Hematopoietic multipotent progenitor cell treated with erythropoietin and hydrocortisone succinate and interleukin-3 and kit ligand, for 15 days (in vitro differentiated cells): ENCODE measurements at regions not wholly inside any gene's neighbourhood (a gene's known extent, or its start where the extent isn't known, plus 50 kb on each side); places are given as distances from the start of the nearest gene placed in this dataset.

Source experiments
- DNase-seq: peaks from one replicate; pipeline ENCODE4 v3.0.0-alpha.2; 2015; ENCODE audit warnings: low spot score

DNA sequence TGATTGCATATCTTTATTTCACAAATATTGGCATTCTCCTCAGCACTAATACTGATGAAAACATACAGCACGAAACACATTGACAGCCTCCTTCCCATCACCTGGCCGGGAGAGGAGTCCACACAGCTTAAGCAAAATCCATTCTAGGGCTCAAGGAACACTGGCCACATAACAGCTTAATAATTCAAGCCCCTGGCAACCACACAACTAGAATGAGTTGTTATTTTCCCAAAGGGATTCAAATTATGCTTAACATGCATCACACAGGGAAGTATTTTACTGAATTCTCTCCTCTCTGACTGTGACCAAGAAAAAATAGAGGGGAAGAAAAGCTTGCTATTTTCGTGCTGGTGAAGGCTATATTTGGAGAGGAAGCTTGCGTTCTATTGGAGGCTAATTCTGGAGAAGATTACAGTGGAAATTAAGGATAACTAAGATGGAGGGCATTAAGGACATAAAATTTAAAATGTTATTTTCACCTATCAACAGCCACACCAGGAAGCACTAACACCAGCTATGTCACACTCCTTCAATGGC, 198.5 kb downstream of the ADGRG6 start:
- no peak for DNase-seq

DNA sequence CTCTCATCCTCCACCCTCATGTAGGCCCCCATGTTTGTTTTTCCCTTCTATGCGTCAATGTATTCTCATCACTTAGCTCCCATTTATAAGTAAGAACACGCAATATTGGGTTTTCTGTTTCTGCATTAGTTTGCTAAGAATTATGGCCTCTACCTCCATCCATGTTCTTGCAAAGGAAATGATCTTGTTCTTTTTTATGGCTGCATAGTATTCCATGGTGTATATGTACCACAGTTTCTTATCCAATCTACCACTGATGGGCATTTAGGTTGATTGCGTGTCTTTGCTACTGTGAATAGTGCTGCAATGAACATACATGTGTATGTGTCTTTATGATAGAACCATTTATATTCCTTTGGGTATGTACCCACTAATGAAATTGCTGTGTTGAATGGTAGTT, 200.0 kb downstream of the ADGRG6 start:
- DNase-seq, result no peak

DNA sequence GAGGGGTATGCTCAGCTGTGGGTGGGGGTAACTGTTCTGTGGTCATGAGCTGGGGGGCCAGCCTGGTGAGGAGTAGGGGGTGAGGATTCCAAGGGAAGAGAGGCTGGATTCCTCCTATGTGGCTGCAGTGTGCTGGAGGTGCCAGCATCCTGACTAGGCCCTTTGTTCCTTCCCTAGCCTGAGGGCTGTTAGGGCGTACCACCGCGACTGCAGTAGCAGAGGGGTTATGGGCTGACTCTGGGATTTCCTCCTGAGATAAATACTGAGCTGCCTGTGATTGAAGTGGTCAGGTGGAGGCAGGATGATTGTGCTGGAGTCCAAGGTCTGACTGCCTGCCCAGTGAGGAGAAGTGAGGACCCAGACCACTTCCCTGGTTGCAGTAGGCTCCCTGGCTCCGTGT, 205.3 kb downstream of the ADGRG6 start:
- DNase-seq, result no peak

DNA sequence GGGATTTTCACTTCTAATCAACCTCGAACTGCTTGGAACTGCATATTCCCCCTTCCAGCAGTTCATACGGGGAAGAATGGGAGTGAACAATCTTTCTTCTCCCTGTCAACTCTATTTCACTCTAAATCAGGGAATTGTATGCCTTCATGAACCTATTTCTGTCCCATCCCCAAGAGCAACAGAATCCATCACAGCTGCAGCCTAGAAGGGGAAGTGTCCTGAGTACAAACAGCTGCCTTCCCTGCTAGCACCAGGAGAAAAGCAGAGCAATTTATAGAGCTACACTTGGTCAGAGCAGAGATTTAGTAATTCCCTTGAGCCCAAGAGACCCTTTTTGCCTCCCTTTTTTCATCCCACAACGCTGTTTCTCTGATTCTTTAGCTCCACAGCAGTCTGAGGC, 208.4 kb downstream of the ADGRG6 start:
- no peak for DNase-seq

DNA sequence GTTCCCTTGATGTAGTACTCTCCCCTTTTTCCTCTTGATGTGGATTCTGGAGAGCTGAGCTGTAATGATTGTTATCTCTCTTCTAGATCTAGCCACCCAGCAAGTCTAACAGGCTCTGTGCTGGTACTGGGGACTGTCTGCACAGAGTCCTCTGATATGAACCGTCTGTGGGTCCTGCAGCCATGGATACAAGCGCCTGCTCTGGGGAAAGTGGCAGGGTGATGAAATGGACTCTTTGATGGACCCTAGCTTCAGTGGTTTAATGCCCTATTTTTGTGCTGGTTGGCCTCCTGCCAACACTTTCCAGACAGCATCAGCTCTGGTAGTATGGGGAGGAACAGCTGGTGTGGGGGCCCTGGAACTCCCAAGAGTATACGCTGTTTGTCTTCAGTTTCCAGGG, 216.3 kb downstream of the ADGRG6 start:
- no peak for DNase-seq

DNA sequence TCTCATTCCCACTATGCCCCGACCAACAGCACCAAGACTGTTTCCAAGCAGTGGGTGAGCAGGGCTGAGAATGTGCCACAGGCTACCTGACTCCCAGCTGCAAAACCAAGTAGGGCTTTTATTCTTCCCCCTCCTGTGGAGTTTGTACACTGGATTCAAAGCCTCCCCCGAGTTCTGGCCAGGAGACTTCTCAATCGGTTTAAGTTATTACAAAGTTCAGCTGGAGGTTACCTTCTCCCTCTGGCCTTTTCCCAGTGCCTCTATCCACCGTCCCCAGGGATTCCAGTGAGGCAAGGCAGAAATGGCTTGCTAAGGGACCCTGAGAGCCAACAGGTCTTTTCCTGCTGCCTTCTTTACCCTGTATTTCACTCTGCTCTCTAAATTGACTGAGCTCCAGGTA, 217.0 kb downstream of the ADGRG6 start:
- no peak for DNase-seq

DNA sequence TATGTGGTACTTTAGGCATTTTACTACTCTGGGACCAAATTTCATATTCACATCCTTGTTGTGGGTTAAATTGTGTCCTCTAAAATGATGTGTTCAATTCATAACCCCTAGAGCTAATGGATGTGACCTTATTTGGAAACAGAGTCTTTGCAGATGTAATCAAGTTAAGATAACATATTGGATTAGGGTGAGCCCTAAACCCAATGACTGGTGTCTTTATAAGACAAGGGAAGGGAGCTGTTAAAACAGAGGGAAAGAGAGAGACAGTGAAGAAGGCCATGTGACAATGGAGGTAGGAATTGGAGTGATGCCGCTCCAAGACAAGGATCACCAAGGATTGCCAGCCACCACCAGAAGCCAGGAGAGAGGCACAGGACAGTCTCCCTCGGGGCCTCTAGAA, 220.0 kb downstream of the ADGRG6 start:
- no peak for DNase-seq

DNA sequence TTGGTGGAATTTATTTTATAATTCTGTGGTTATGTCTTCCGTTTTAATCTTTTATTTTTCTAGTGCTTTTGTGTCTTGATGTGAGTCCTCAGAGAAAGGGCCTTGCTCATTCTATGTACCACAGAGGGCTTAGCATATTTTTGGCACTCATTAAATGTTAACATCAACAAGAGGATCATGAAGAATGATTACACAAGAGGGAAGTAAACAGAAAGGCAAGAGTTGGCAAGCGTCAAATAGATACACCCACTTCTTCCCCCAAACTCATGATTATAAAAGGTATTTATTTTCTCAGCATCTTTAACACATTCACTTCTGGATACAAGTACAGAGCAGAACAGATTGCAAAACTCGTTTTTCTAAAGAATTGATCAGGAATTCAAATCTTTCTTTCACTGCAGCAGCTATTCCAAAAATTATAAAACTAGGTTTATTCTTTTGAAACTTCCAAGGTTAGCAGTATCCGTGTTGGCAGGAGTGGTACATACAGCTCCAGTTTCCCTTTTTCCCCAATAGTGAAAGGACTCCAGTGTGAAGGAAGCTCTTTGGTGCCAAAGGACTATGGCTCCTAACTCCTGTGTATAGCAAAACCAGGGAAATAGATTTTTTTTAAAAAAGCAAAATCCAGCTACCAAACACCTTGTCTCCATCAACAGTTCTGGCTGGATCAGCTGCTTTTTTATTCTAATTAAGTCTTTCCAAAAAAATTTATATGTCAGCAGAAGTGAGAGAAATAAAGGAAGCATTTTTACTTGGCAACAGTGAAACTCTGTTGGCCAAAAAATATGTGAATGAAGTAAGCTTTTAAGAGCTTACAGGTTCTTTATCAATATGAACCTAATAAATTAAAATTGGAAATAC, 221.9 kb downstream of the ADGRG6 start:
- no peak for DNase-seq

DNA sequence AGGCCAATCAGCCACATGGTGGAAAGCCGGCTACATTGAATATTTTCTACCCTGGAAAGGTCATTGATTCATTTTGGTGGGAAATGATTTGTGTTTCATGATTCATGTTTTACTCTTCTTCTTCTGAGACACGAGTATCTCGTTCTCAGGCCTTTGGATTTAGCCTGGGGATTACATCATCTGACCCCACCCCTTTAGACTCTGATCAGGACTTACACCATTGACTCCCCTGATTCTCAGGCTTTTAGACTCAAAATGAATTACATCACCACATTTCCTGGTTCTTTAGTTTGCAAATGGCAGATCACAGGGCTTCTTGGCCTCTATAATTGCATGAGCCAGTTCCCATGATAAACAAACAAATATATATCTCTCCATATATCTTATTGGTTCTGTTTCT, 228.8 kb downstream of the ADGRG6 start:
- no peak for DNase-seq

DNA sequence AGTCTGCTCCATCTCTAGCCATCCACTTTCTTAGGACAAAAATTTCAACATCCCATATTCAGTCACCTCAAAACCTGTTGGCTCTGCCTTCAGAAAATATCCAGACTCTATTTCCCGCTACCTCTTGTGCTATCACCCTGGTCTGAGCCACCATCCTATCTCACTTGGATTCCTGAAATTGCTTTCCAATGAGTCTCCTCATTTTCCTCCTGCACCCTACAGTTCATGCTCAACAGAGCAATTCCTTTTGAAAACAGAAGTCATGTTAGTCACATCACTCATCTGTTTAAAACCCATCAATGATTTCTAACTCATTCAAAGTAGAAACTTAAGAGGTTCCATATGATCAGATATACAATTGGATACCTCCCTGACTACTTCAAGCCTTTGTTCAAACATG, 229.9 kb downstream of the ADGRG6 start:
- DNase-seq, result no peak

DNA sequence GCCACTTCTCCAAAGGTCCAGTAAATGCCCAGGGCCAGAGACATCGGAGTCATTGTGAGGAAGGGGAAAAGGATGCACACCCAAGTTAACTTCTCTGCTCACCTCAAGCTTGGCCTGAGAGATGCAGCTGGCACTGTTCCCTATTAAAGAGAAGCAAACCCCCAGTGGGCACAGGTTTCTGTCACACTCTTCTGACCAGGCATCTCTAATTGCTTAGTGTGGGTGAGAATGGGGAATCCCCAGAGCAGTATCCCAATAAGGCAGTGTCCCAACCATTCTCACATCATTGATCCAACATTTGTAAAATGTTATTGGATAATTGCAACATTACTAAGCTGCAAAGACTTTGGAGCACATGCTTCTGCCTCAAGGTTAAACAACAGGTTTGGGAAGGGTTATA, 232.3 kb downstream of the ADGRG6 start:
- no peak for DNase-seq

DNA sequence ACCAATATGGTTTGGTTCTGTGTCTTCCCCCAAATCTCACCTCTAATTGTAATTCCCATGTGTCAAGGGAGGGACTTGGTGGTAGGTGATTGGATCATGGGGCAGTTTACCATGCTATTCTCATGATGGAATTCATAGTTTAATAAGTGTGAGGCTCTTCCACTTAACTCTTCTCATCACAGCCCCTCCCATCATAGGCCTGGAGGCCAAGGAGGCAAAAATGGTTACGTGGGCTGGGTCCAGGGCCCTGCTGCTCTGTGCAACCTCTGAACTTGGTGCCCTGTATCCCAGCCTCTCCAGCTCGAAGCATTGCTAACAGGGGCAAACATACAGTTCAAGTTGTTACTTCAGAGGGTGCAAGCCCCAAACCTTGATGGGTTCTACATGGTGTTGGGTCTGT, 232.7 kb downstream of the ADGRG6 start:
- no peak for DNase-seq

DNA sequence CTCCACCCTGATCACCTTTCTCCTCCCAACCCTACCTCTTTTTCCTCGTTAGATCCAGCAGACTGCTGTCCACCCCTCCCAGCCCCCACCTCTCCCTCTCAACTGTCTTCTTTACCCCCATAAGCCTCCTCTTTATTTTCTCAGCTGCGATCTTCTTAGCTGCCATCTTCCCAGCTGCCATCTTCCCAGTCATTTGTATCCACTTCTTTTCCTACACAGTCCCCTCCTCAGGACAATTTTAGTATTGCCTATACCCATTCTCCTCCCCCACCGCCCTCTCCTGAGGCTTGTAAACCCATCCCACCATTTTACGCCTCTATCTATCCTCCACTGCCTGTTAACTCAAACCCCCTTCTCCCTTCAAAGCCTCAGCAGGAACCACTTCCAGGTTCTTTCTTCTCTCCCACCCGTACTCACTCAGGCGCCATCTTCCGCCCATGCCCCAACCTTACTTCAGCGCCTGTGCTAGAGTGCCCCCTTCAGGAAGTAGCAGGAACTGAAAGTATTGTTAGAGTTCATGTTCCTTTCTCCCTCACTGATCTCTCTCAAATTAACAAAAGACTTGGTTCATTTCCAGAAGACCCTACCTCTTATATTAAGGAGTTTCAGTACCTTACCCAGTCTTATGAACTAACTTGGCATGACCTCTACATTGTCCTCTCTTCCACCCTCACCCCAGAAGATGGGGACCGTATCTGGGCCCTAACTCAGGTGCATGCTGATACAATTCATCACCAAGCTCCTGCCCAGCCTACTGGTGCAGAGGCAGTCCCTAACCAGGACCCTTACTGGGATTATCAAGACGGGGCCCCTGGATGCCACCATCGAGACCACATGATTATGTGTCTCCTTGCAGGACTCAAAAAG, 236.0 kb downstream of the ADGRG6 start:
- DNase-seq, result peak; percentile 17

DNA sequence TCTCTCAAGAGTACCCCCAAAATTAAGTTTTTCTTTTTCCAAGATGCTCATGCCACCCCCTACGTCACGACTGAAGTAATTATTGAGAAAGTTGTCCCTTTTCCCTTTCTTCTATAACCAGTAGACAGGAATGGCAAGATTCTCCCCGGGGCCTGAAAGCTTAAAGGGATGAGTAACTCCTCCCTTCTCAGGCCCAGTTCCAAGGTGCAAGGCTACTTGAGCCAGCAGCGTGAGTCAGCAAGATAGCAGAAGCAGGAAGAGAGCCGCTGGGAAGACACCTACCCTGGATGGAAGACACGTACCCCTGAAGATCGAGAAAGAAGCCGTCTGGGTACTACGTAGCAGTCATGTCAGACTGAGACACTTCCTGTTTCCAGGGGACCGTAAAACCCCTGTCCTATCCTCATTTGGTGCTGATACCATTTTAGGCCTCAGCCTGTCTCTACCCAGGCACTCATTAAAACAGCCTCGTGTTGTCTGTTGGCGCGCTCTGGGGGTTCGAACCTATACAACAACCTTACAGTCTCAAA, 241.0 kb downstream of the ADGRG6 start:
- no peak for DNase-seq

DNA sequence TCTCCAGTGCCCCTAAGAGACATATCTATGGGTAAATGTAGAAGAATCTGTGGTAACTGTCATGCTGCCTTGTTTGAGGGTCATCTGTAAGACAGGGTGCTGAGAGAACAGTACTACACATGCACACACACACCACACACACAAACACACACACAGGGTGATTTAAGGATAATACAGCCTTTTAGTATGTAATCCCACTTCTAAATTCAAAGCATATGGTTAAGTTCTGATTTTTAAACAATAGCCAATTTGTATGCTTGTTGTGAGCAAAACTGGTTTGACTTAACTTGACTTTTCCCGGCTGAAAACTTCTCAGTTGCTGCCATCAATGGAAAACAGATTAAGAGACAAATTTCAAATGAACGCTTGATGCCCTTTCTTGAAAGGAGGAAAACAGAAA, 241.8 kb downstream of the ADGRG6 start:
- no peak for DNase-seq

DNA sequence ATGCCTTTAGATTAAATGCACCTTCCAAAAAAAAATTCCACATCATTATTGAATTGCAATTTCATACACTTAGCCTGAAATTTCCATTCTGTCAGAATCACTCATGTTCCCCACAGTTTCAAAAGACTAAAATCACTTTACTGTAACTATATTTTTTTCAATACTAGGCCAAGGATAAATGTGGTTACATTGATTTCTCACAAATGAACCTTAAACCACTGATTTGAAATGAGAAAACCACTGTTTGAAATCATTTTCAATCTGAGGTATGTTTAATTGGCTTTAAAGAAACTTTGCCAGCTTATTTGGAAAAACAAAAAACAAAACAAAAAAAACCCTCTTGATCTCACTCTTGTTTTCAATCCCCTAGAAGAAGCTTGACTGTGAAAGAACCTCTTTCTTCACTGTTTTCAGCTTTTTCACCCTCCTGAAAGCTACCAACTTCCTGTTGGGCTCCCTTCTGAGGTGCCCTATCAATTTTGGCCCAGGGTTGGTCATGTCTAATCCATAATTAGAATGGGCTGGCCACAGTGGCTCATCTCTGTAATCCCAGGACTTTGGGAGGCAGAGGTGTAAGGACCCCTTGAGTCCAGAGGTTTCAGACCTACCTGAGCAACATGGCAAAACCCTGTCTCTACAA, 242.5 kb downstream of the ADGRG6 start:
- no peak for DNase-seq

DNA sequence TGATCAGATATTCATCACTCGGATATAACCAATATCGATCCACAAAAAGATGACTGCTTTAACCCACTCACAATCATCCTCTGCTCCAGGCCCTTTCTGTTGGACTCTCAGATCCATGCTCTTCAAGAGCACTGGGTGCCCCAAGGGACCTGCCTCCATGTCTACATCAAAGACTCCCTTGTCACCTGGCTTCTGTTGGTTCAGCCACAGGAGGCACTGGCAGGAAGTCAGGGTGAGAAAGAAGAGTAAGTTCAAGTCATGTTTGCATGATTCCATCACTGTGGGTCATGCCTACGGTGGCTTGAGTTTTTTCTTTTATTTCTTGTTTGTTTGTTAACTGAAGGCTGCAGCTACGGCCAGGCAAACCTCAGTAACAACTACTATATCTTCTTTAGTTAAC, 243.3 kb downstream of the ADGRG6 start:
- no peak for DNase-seq

DNA sequence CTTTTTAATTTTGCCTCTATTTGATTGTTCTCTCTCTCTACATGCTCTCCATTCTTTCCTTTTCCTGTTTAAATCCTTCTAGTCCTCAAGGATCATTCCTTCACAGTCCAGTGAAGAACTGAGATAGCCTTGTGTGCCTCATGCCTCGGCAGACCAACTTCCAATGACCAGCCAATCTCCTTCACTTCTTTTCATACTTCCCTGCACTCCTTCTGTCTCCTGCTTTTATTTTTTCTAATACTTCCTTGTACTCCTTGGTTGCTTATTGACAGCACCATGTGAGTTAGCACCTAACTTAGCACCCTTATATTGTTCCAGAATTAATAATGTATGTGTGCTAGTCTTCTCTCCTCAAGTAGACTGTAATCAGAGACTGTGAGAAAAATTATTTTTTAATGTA, 246.8 kb downstream of the ADGRG6 start:
- no peak for DNase-seq

DNA sequence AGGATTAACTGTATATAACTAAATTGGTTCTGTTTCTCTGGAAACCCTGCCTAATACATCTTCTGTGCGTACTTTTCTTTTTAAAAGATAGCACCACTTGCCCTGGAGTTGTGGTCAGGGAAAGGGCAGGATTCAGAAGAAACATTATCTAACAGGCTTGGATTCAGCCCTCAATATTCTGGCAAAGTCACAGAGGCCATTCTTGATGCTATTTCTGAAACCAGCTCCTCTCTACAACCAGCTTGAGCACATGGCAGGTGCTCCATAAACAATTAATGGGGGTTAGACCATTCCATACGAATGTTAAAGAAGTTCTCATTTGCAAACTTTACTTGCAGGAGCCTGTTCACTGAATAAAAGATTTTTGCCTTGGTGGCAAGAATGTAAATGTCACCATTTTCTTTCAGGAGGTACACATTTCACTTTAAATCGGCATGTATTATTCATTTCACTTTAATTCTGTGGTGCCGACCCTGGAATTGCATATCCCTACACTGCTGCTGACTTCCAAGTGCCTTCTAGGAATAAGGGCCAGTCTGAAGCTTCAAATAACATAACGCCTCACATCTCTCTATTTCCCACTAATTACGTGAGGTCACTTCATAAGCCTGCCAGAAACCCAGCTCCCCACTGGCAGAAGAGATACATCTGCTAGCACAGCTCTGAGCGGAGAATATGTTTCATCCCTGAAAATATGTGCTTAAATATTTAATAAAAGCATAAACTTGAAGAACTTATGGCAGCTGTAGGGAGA, 248.7 kb downstream of the ADGRG6 start:
- DNase-seq, result no peak

DNA sequence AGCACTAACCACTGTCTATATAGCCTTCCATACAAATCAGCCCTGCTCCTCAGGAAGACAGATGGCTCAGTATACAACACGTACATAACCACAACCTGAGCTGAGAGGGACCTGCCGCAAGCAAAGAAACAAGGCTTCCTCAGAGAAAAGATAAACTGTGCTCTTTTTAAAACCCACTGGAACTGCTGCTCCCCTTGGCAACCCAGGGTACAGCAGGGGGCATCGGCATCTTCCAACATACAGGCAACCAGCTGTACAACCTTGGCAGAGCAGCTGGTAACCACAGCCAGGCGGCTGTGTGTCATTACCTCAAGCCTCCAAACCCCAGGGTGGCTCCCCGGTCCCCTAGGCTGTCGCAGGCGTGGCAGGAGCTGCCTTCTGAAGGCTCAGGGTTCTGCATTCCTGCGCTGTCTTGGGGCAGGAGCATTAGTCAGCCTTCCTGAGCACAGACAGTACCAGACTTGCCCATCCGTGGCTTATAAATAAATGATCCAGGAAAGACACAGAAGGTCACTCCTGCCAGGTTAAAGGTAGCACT, 249.5 kb downstream of the ADGRG6 start:
- DNase-seq, result no peak

DNA sequence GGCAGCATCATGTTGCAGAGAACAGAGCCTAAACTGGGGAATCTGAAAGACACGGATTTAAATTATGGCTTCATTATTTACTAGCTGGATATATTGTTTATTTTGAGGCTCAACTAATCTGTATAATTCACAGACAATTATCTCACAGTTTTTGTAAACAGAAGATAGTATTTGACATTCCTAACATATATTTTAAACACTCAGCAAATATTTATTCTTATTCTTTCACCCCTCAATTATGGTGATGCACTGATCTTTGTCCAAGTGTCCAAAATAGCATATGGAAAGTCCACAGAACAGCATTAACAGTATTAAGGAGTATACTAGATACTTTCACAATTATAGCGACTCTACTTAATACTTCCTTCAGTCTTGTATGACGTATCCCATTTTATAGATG, 257.0 kb downstream of the ADGRG6 start:
- DNase-seq, result no peak
